ENCODE measurements at regions not wholly inside any gene's neighbourhood (a gene's known extent, or its start where the extent isn't known, plus 50 kb on each side); places are given as distances from the start of the nearest gene placed in this dataset.
A peak's percentile ranks its signal among the peaks of the same experiment; 100 is the strongest.
"Not testable (repeated sequence)": the region's sequence is repeated elsewhere in the genome, so short reads cannot be mapped to it uniquely, and the experiment has no call there.

- H3K36me3 ChIP-seq (ENCODE audit: control insufficient read depth, insufficient read depth, low read length); POLR2A ChIA-PET; H3K4me3 ChIP-seq (ENCODE audit: low read depth, low read length); H3K27me3 ChIP-seq (ENCODE audit: control insufficient read depth, insufficient read depth, low read length); DNase-seq (ENCODE audit: low read depth): not testable (repeated sequence)
- CTCF ChIA-PET: interaction anchor here (0.7 to 6.6 kb wide), 4 partner anchors 8 to 179 kb away, joined by 3 to 167 read pairs (median 4); no protein-coding TSS in a partner anchor
Measured at GRCh38 chr12:64552510-64552909, 57.8 kb upstream of the RASSF3 start.

- DNase-seq (ENCODE audit: low read depth); H3K36me3 ChIP-seq (ENCODE audit: control insufficient read depth, insufficient read depth, low read length); POLR2A ChIA-PET; H3K4me3 ChIP-seq (ENCODE audit: low read depth, low read length): not testable (repeated sequence)
- H3K27me3 ChIP-seq (ENCODE audit: control insufficient read depth, insufficient read depth, low read length): peaks cover 14% of the 10 kb centered on the region
- CTCF ChIA-PET: interaction anchor here (6.6 kb wide), 1 partner anchor 141 kb away, joined by 167 read pairs; no protein-coding TSS in a partner anchor
Measured at GRCh38 chr12:64553689-64554088, 56.6 kb upstream of the RASSF3 start.

GRCh38 chr12:64556231-64556630, 54.1 kb upstream of the RASSF3 start:
- no peak for TF ChIP-seq CTCF (IDR thresholded peaks at IDR 0.05; ENCODE audit: insufficient read depth, low read depth, low read length)
- ChIA-PET POLR2A (no interaction called here), CTCF (interaction anchor here (1.1 kb wide), 1 partner anchor 85 kb away, joined by 3 read pairs; no protein-coding TSS in a partner anchor)
- no peak for DNase-seq (ENCODE audit: low read depth)
- H3K27me3 ChIP-seq (ENCODE audit: control insufficient read depth, insufficient read depth, low read length): peaks cover 12% of the 10 kb centered on the region
- no peaks in the 10 kb centered on the region for H3K36me3 ChIP-seq (ENCODE audit: control insufficient read depth, insufficient read depth, low read length)
- no peak overlapping the region for H3K4me3 ChIP-seq (ENCODE audit: low read depth, low read length)

- DNase-seq (ENCODE audit: low read depth): no peak
- ChIA-PET POLR2A (no interaction called here), CTCF (interaction anchor here (6.5 kb wide), 1 partner anchor 9 kb away, joined by 31 read pairs; no protein-coding TSS in a partner anchor)
- Histone ChIP-seq H3K4me3 (ENCODE audit: low read depth, low read length) (no peak overlapping the region), H3K36me3 (ENCODE audit: control insufficient read depth, insufficient read depth, low read length) (no peaks in the 10 kb centered on the region), H3K27me3 (ENCODE audit: control insufficient read depth, insufficient read depth, low read length) (peaks cover 12% of the 10 kb centered on the region)
- no peak for TF ChIP-seq CTCF (IDR thresholded peaks at IDR 0.05; ENCODE audit: insufficient read depth, low read depth, low read length)
Measured at GRCh38 chr12:64558754-64559153, 51.5 kb upstream of the RASSF3 start.

- Histone ChIP-seq H3K27me3 (ENCODE audit: control insufficient read depth, insufficient read depth, low read length) (peaks cover 10% of the 10 kb centered on the region), H3K36me3 (ENCODE audit: control insufficient read depth, insufficient read depth, low read length) (no peaks in the 10 kb centered on the region), H3K4me3 (ENCODE audit: low read depth, low read length) (no peak overlapping the region)
- peak; percentile 98 for DNase-seq (ENCODE audit: low read depth)
- POLR2A ChIA-PET: no interaction called here
- no peak for TF ChIP-seq CTCF (IDR thresholded peaks at IDR 0.05; ENCODE audit: insufficient read depth, low read depth, low read length)
- CTCF ChIA-PET: interaction anchor here (0.6 to 6.5 kb wide), 9 partner anchors 9 to 1251 kb away, joined by 3 to 31 read pairs (median 4); no protein-coding TSS in a partner anchor
Measured at GRCh38 chr12:64560396-64561301, 49.6 kb upstream of the RASSF3 start.
